OCI-LY3 (cell line): ENCODE measurements at regions not wholly inside any gene's neighbourhood (a gene's known extent, or its start where the extent isn't known, plus 50 kb on each side); places are given as distances from the start of the nearest gene placed in this dataset.

Experiments
- H2AFZ ChIP-seq: fragments of 200-600, 300-600 bp; shearing (Covaris generic); 2 replicates; pipeline ENCODE4 v1.6.0; 2014; ENCODE audit warnings: antibody characterized with exemption, low read depth, low read length
- H3K27ac ChIP-seq: fragments of 200-600, 300-600 bp; sonication (generic); 2 replicates; pipeline ENCODE4 v1.5.1; 2014; ENCODE audit warnings: mild to moderate bottlenecking, low read length, moderate library complexity, mixed read lengths
- H3K27me3 ChIP-seq: fragments of 200-600, 300-600 bp; sonication (generic); 2 replicates; pipeline ENCODE4 v1.6.1; 2014; ENCODE audit warnings: low read depth, low read length, mixed read lengths
- H3K36me3 ChIP-seq: fragments of 200-600, 300-600 bp; sonication (generic); replicated peaks from 2 replicates; pipeline ENCODE3; 2014; ENCODE audit warnings: low read depth, low read length, mixed read lengths
- H3K4me1 ChIP-seq: fragments of 300-600, 200-600 bp; sonication (generic); 2 replicates; pipeline ENCODE4 v1.6.1; 2014; ENCODE audit warnings: low read length, mixed read lengths
- H3K4me2 ChIP-seq: fragments of 200-600, 300-600 bp; sonication (generic); 2 replicates; pipeline ENCODE4 v1.6.1; 2014; ENCODE audit warnings: low read length, mixed read lengths
- H3K4me3 ChIP-seq: fragments of 300-600, 200-600 bp; sonication (generic); 2 replicates; pipeline ENCODE4 v1.5.1; 2014; ENCODE audit warnings: antibody characterized with exemption, mild to moderate bottlenecking, low read length, moderate library complexity
- H3K79me2 ChIP-seq: fragments of 300-600, 200-600 bp; shearing (Covaris generic); 2 replicates; pipeline ENCODE4 v1.6.1; 2014; ENCODE audit warnings: mild to moderate bottlenecking, low read length, mixed read lengths
- H3K9ac ChIP-seq: fragments of 300-600, 200-600 bp; shearing (Covaris generic); 2 replicates; pipeline ENCODE4 v1.6.0; 2014; ENCODE audit warnings: mild to moderate bottlenecking, low read length, moderate library complexity
- H3K9me3 ChIP-seq: fragments of 200-600, 300-600 bp; shearing (Covaris generic); 2 replicates; pipeline ENCODE4 v1.6.1; 2014; ENCODE audit warnings: low read length, mixed read lengths; ENCODE audit not compliant: insufficient read depth
- H4K20me1 ChIP-seq: fragments of 200-600, 300-600 bp; sonication (generic); 2 replicates; pipeline ENCODE4 v1.6.1; 2016; ENCODE audit warnings: low read length, mixed read lengths; ENCODE audit not compliant: insufficient read depth
- EZH2phosphoT487 ChIP-seq: fragments of 200-600 bp; shearing (Covaris generic); IDR thresholded peaks from 2 replicates; pipeline ENCODE4 v1.6.1; 2018; ENCODE audit warnings: antibody characterized with exemption, mixed run types, low read depth
- TF ChIP-seq, protein P1 (sequence below): fragments of 200-600, 300-600 bp; sonication (generic); IDR thresholded peaks from 2 replicates; pipeline ENCODE4 v1.5.1; 2014; ENCODE audit warnings: antibody characterized with exemption, low read length, low read depth

DNA sequence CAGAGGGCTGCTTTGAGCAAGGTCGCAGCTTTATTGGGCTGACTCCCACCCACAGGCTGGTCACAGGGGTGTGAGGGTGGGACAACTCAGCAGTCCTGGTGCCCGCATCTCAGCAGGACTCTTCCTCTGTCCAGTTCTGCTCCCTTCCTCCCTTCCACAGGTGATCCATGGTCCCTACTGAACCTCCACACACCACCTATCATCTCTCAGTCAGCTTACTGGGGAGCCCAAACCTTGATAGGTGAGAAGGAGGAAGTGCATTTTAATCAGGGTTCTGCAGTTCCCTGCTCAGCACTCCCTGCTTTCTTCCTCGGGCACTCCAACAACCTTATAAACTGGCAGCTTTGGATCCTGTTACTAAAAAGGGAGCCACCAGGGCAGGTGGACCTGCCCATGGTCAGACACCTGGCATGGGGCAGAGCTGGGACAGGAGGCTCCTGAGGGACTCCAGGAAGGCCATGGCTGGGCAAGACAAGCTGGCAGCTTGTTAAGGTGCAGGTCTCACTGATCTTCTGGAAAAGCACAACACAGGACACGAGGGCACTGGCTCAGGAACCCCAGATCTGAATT is 664.6 kb downstream of the BCL11B start:
- Histone ChIP-seq H2AFZ (no peak overlapping the region), H3K27ac (no peak overlapping the region), H3K9me3 (no peaks in the 10 kb centered on the region), H3K4me1 (peaks cover 3% of the 10 kb centered on the region; the same call in 1 of the 2 replicates), H4K20me1 (no peaks in the 10 kb centered on the region), H3K4me3 (no peak overlapping the region), H3K79me2 (no peaks in the 10 kb centered on the region), H3K36me3 (no peaks in the 10 kb centered on the region), H3K4me2 (no peak overlapping the region), H3K9ac (no peak overlapping the region), H3K27me3 (no peaks in the 10 kb centered on the region; the same call in 1 of the 2 replicates)
- TF ChIP-seq, protein P1, sequence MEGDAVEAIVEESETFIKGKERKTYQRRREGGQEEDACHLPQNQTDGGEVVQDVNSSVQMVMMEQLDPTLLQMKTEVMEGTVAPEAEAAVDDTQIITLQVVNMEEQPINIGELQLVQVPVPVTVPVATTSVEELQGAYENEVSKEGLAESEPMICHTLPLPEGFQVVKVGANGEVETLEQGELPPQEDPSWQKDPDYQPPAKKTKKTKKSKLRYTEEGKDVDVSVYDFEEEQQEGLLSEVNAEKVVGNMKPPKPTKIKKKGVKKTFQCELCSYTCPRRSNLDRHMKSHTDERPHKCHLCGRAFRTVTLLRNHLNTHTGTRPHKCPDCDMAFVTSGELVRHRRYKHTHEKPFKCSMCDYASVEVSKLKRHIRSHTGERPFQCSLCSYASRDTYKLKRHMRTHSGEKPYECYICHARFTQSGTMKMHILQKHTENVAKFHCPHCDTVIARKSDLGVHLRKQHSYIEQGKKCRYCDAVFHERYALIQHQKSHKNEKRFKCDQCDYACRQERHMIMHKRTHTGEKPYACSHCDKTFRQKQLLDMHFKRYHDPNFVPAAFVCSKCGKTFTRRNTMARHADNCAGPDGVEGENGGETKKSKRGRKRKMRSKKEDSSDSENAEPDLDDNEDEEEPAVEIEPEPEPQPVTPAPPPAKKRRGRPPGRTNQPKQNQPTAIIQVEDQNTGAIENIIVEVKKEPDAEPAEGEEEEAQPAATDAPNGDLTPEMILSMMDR = no peak
- no peak for TF ChIP-seq EZH2phosphoT487

DNA sequence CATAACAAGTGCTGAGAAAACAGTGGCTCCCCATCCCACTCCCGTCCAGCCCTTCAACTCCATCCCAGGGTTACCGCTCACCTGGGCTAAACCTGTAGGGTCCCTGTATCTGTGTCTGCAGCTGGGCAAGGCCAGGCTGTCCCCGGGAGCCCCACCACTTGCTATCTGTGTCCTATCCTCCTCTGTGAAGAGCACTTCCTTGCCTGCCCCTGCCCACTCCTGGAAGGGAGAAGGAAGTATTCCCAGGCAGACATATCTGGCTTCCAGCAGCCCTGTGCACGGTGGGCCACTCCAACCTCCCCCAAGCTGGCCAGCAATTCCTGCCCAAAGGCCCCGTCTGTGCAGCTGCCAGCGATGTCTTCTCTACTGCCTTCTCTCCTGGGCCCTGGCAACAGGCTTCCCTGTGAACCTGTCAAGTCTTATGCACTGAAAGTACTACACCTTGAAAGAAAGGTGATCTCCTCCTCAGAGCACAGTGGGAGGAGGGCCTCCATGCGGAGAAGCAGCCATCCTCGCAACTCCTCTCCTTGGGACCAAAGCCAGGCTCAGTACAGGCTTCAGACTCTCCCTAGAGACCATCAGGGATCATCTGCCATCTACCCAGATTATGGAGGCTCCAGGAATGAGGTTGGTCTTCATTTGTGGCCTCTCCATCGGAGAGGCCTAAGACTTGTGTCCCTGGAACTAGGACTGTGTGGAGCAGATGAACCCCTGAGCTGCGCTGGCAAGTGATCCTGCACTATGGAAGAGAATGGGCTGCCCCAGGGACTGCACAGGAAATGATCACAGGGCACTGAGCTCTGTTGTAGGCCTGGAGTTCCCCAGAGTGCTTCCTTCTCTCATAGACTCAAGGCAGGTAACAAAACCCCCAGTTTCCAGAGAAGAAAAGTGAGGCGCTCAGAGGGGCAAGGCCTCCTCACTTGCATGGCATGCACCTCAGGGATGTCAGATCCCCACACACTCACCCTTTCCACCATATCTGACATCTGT is 663.6 kb downstream of the BCL11B start:
- H3K36me3 ChIP-seq = no peaks in the 10 kb centered on the region

DNA sequence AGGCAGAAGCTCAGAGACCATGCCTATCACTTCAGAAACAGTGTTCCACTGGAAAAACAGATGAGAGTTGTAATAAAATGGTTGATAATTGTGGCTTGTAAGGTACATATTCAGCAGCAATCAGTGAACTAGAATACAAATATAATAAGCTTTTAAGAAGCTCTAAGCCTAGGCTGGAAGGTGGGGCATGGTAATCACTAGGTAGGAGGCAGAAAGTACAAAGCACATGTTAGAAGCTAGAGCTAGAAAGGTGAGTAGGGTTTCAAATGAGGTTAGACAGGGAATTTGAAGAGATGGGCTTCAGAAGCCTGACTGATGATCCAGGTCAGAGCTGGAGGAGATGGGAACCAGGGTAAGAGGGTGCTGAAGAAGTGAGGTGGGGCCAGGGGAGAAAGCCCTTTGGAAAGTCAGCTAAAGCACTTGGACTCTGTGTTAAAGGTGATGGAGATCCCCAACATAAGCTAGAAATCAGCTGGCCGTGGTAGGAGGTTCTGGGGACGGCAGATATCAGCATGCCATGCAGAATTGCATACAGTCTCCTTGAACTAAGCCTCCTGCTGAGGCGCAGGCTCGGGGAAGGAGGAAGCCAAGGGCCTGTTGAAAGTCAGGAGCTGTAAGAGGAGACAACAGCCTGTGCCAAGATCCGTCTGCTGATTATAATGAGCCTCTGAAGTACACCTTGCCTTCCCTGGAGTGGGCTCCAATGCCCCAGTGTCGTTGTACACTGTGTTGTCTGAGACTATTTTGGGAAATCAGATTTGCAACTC is 659.4 kb downstream of the BCL11B start:
- Histone ChIP-seq H3K4me2 (no peak overlapping the region), H3K4me3 (no peak overlapping the region), H2AFZ (no peak overlapping the region), H3K9me3 (peaks cover 3% of the 10 kb centered on the region; the same call in 1 of the 2 replicates), H4K20me1 (no peaks in the 10 kb centered on the region), H3K79me2 (no peaks in the 10 kb centered on the region), H3K36me3 (no peaks in the 10 kb centered on the region), H3K4me1 (peaks cover 3% of the 10 kb centered on the region; the same call in 1 of the 2 replicates), H3K9ac (no peak overlapping the region), H3K27ac (no peak overlapping the region), H3K27me3 (no peaks in the 10 kb centered on the region; the same call in 1 of the 2 replicates)
- TF ChIP-seq EZH2phosphoT487 = no peak
- TF ChIP-seq, protein P1 = no peak

More for the DNA sequence above, 663.6 kb downstream of the BCL11B start:
- no peak overlapping the region for H3K4me3 ChIP-seq
- no peak overlapping the region for H3K9ac ChIP-seq
- H3K4me1 ChIP-seq = peaks cover 3% of the 10 kb centered on the region; the same call in 1 of the 2 replicates
- no peak overlapping the region for H3K27ac ChIP-seq
- H3K9me3 ChIP-seq = no peaks in the 10 kb centered on the region
- no peaks in the 10 kb centered on the region for H4K20me1 ChIP-seq
- no peak overlapping the region for H2AFZ ChIP-seq
- no peaks in the 10 kb centered on the region; the same call in 1 of the 2 replicates for H3K27me3 ChIP-seq
- no peaks in the 10 kb centered on the region for H3K79me2 ChIP-seq
- TF ChIP-seq, protein P1 = no peak
- no peak for TF ChIP-seq EZH2phosphoT487
- H3K4me2 ChIP-seq = no peak overlapping the region
